Osteoblast (primary cell): ENCODE measurements at regions not wholly inside any gene's neighbourhood (a gene's known extent, or its start where the extent isn't known, plus 50 kb on each side); places are given as distances from the start of the nearest gene placed in this dataset.

Source experiments
- DNase-seq: peaks from one replicate; pipeline ENCODE4 v3.0.0; 2011; ENCODE audit warnings: low spot score, mixed read lengths; ENCODE audit not compliant: insufficient read length; ENCODE audit errors: missing footprints
- H2AFZ ChIP-seq: 2 replicates; pipeline ENCODE4 v1.6.0; 2011; ENCODE audit warnings: mild to moderate bottlenecking, low read length
- H3K27ac ChIP-seq: 2 replicates; pipeline ENCODE4 v1.5.1; 2011; ENCODE audit warnings: mild to moderate bottlenecking, low read depth, low read length, moderate library complexity
- H3K27me3 ChIP-seq: 2 replicates; pipeline ENCODE4 v1.6.0; 2012; ENCODE audit warnings: mild to moderate bottlenecking, control low read depth, inconsistent platforms, low read length, moderate library complexity; ENCODE audit not compliant: insufficient read depth
- H3K36me3 ChIP-seq: 2 replicates; pipeline ENCODE4 v1.5.1; 2011; ENCODE audit warnings: mild to moderate bottlenecking, low read length, control low read depth, moderate library complexity; ENCODE audit not compliant: insufficient read depth
- H3K4me1 ChIP-seq: 2 replicates; pipeline ENCODE4 v1.5.1; 2011; ENCODE audit warnings: mild to moderate bottlenecking, low read length, control low read depth, moderate library complexity; ENCODE audit not compliant: insufficient read depth
- H3K4me2 ChIP-seq: 2 replicates; pipeline ENCODE4 v1.6.0; 2011; ENCODE audit warnings: mild to moderate bottlenecking, low read length; ENCODE audit not compliant: insufficient read depth
- H3K4me3 ChIP-seq: fragments of 200-600 bp; sonication (generic); 3 replicates; pipeline ENCODE4 v1.5.1; 2012; ENCODE audit warnings: mild to moderate bottlenecking, low read length, inconsistent platforms; ENCODE audit not compliant: insufficient read depth
- H3K79me2 ChIP-seq: 2 replicates; pipeline ENCODE4 v1.6.0; 2012; ENCODE audit warnings: mild to moderate bottlenecking, low read length, control low read depth, inconsistent platforms; ENCODE audit not compliant: insufficient read depth
- H3K9me3 ChIP-seq: 2 replicates; pipeline ENCODE4 v1.5.1; 2011; ENCODE audit warnings: low read depth, low read length, control low read depth
- H4K20me1 ChIP-seq: 2 replicates; pipeline ENCODE4 v1.6.0; 2012; ENCODE audit warnings: mild to moderate bottlenecking, low read length, control low read depth; ENCODE audit not compliant: insufficient read depth
- TF ChIP-seq, protein P1 (sequence below): IDR thresholded peaks from 2 replicates; pipeline ENCODE4 v1.5.1; 2011; ENCODE audit warnings: mild to moderate bottlenecking, low read depth, low read length, moderate library complexity; ENCODE audit errors: extremely low read depth

DNA sequence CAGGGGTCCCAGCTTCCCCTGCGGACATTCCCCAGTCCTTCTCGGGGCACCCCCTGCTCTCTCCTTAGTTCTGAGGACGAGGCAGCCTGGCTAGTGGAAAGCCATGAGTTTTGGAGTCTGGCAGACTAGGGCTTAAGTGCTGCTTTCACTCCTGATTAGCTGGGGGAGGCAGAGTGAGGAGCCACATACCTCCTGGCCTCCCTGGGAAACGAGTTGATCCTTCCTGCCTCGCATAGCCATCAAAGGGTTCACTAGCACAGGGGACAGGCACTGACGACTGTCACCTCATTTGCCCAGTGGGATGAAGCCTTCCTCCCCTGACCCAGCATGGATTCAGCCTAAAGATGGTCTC lies 402.5 kb downstream of the RPS24 start:
- H3K4me2 ChIP-seq = no peak overlapping the region
- no peaks in the 10 kb centered on the region for H3K36me3 ChIP-seq
- H3K27ac ChIP-seq = no peak overlapping the region
- H2AFZ ChIP-seq = no peak overlapping the region
- H3K27me3 ChIP-seq = peaks cover 11% of the 10 kb centered on the region
- H3K4me3 ChIP-seq = no peak overlapping the region
- TF ChIP-seq, protein P1, sequence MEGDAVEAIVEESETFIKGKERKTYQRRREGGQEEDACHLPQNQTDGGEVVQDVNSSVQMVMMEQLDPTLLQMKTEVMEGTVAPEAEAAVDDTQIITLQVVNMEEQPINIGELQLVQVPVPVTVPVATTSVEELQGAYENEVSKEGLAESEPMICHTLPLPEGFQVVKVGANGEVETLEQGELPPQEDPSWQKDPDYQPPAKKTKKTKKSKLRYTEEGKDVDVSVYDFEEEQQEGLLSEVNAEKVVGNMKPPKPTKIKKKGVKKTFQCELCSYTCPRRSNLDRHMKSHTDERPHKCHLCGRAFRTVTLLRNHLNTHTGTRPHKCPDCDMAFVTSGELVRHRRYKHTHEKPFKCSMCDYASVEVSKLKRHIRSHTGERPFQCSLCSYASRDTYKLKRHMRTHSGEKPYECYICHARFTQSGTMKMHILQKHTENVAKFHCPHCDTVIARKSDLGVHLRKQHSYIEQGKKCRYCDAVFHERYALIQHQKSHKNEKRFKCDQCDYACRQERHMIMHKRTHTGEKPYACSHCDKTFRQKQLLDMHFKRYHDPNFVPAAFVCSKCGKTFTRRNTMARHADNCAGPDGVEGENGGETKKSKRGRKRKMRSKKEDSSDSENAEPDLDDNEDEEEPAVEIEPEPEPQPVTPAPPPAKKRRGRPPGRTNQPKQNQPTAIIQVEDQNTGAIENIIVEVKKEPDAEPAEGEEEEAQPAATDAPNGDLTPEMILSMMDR = no peak
- H3K9me3 ChIP-seq = no peaks in the 10 kb centered on the region
- H3K79me2 ChIP-seq = no peaks in the 10 kb centered on the region
- H3K4me1 ChIP-seq = no peaks in the 10 kb centered on the region
- no peak for DNase-seq
- no peaks in the 10 kb centered on the region for H4K20me1 ChIP-seq

GRCh38 chr10:78436706-78437406 lies 403.2 kb downstream of the RPS24 start:
- H3K4me3 ChIP-seq = no peak overlapping the region
- TF ChIP-seq, protein P1 = no peak
- peaks cover 7% of the 10 kb centered on the region for H3K27me3 ChIP-seq
- H3K36me3 ChIP-seq = no peaks in the 10 kb centered on the region
- no peaks in the 10 kb centered on the region for H4K20me1 ChIP-seq
- no peak overlapping the region for H3K27ac ChIP-seq
- no peaks in the 10 kb centered on the region for H3K4me1 ChIP-seq
- no peaks in the 10 kb centered on the region for H3K9me3 ChIP-seq
- no peak for DNase-seq
- H3K79me2 ChIP-seq = no peaks in the 10 kb centered on the region
- H2AFZ ChIP-seq = no peak overlapping the region
- no peak overlapping the region for H3K4me2 ChIP-seq

DNA sequence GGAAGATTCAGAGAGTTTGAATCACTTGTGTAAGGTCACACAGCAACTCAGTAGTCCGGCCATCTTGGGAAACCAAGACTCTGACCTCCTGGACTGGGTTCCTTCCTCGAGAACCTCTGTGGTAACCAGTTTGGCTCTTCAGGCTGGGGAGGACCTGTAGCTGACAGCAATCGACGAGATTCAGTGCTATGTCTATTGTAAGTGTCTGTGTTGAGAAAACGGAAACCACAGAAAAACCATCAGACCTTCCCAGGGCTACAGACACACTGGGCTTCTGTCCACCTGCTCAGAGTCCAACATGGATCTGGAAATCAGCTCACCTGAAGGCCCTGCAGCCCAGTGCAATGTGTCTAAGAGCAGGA lies 403.7 kb downstream of the RPS24 start:
- Histone ChIP-seq H3K79me2 (no peaks in the 10 kb centered on the region), H3K27ac (no peak overlapping the region), H4K20me1 (no peaks in the 10 kb centered on the region), H3K27me3 (peaks cover 7% of the 10 kb centered on the region), H3K4me3 (no peak overlapping the region), H3K36me3 (no peaks in the 10 kb centered on the region), H3K4me2 (no peak overlapping the region), H2AFZ (no peak overlapping the region), H3K4me1 (no peaks in the 10 kb centered on the region), H3K9me3 (no peaks in the 10 kb centered on the region)
- TF ChIP-seq, protein P1 = no peak
- DNase-seq = no peak

- no peak overlapping the region for H3K27ac ChIP-seq
- no peaks in the 10 kb centered on the region for H3K36me3 ChIP-seq
- no peaks in the 10 kb centered on the region for H4K20me1 ChIP-seq
- no peak overlapping the region for H3K4me2 ChIP-seq
- peaks cover 7% of the 10 kb centered on the region for H3K27me3 ChIP-seq
- H3K4me1 ChIP-seq = no peaks in the 10 kb centered on the region
- H2AFZ ChIP-seq = no peak overlapping the region
- TF ChIP-seq, protein P1 = no peak
- no peaks in the 10 kb centered on the region for H3K9me3 ChIP-seq
- no peak for DNase-seq
- no peak overlapping the region for H3K4me3 ChIP-seq
- no peaks in the 10 kb centered on the region for H3K79me2 ChIP-seq
Measured at GRCh38 chr10:78437998-78438906, 404.6 kb downstream of the RPS24 start.
